GM23338 (cell line): ENCODE measurements at regions not wholly inside any gene's neighbourhood (a gene's known extent, or its start where the extent isn't known, plus 50 kb on each side); places are given as distances from the start of the nearest gene placed in this dataset.

Experiments
- ATAC-seq: fragments of 200-7000 bp; cut with Tn5 transposase; 3 replicates; pipeline ENCODE4 v1.9.1; 2020
- DNase-seq: peaks from one replicate; pipeline ENCODE4 v3.0.0-alpha.2; 2015; ENCODE audit warnings: low spot score
- H2AFZ ChIP-seq: fragments of 200-600 bp; sonication (generic); 2 replicates; pipeline ENCODE4 v1.8.0; 2016; ENCODE audit warnings: antibody characterized with exemption, mild to moderate bottlenecking, moderate library complexity
- H3F3A ChIP-seq: fragments of 200-600 bp; sonication (generic); replicated peaks from 2 replicates; pipeline ENCODE4 v1.8.0; 2017; ENCODE audit warnings: antibody characterized with exemption, mixed run types, low read depth
- H3K27ac ChIP-seq: fragments of 200-600 bp; sonication (generic); 2 replicates; pipeline ENCODE4 v1.6.1; 2016; ENCODE audit warnings: low read depth
- H3K27me3 ChIP-seq: fragments of 200-600 bp; sonication (generic); 2 replicates; pipeline ENCODE4 v1.8.0; 2016; ENCODE audit warnings: mild to moderate bottlenecking, mixed run types, moderate library complexity; ENCODE audit not compliant: insufficient read depth
- H3K36me3 ChIP-seq: fragments of 200-600 bp; sonication (generic); 2 replicates; pipeline ENCODE4 v1.8.0; 2016; ENCODE audit warnings: mild to moderate bottlenecking; ENCODE audit not compliant: insufficient read depth
- H3K4me1 ChIP-seq: fragments of 200-600 bp; sonication (generic); 2 replicates; pipeline ENCODE4 v1.8.0; 2016; ENCODE audit warnings: mild to moderate bottlenecking, moderate library complexity; ENCODE audit not compliant: insufficient read depth
- H3K4me2 ChIP-seq: fragments of 200-600 bp; sonication (generic); 2 replicates; pipeline ENCODE4 v1.7.1; 2017; ENCODE audit warnings: mixed run types
- H3K4me3 ChIP-seq: fragments of 200-600 bp; sonication (generic); 2 replicates; pipeline ENCODE4 v1.6.1; 2016; ENCODE audit warnings: mixed run types
- H3K79me2 ChIP-seq: fragments of 200-600 bp; sonication (generic); replicated peaks from 2 replicates; pipeline ENCODE4 v1.8.0; 2017; ENCODE audit warnings: mild to moderate bottlenecking; ENCODE audit not compliant: insufficient read depth
- H3K9me2 ChIP-seq: fragments of 200-600 bp; sonication (generic); 2 replicates; pipeline ENCODE4 v1.8.0; 2017; ENCODE audit not compliant: insufficient read depth
- H4K20me1 ChIP-seq: fragments of 200-600 bp; sonication (generic); replicated peaks from 2 replicates; pipeline ENCODE4 v1.8.0; 2017; ENCODE audit warnings: mild to moderate bottlenecking; ENCODE audit not compliant: insufficient read depth
- H3K27ac Mint-ChIP-seq: 2 replicates; pipeline ENCODE4 v1.8.0; 2020; ENCODE audit warnings: inconsistent platforms, mild to moderate bottlenecking, moderate library complexity, mixed read lengths
- H3K27me3 Mint-ChIP-seq: 3 replicates; pipeline ENCODE4 v1.8.0; 2022; ENCODE audit warnings: low read depth, mild to moderate bottlenecking, moderate library complexity, mixed read lengths, inconsistent platforms; ENCODE audit not compliant: insufficient read depth, poor library complexity
- H3K36me3 Mint-ChIP-seq: 3 replicates; pipeline ENCODE4 v1.8.0; 2021; ENCODE audit warnings: low read depth, mild to moderate bottlenecking, inconsistent platforms, moderate library complexity, mixed read lengths
- H3K4me1 Mint-ChIP-seq: 3 replicates; pipeline ENCODE4 v1.8.0; 2020; ENCODE audit warnings: mild to moderate bottlenecking, inconsistent platforms, mixed read lengths
- H3K4me3 Mint-ChIP-seq: 3 replicates; pipeline ENCODE4 v1.8.0; 2021; ENCODE audit warnings: moderate library complexity, mild to moderate bottlenecking, inconsistent platforms, mixed read lengths
- H3K9me3 Mint-ChIP-seq: 3 replicates; pipeline ENCODE4 v1.8.0; 2020; ENCODE audit warnings: moderate library complexity, mild to moderate bottlenecking, inconsistent platforms, mixed read lengths
- CREB1 ChIP-seq: fragments of 250-450 bp; sonication (Bioruptor Pico); IDR thresholded peaks from 2 replicates; pipeline ENCODE4 v1.5.0; 2020; ENCODE audit warnings: low read depth, mild to moderate bottlenecking, moderate library complexity
- EZH2 ChIP-seq: fragments of 200-600 bp; sonication (generic); IDR thresholded peaks from one replicate; pipeline ENCODE4 v1.8.0; 2017; ENCODE audit warnings: antibody characterized with exemption, mild to moderate bottlenecking, low read depth; ENCODE audit not compliant: unreplicated experiment
- EZH2phosphoT487 ChIP-seq: fragments of 200-600 bp; sonication (generic); IDR thresholded peaks from one replicate; pipeline ENCODE4 v1.8.1; 2018; ENCODE audit warnings: antibody characterized with exemption; ENCODE audit not compliant: unreplicated experiment
- JUNB ChIP-seq: IDR thresholded peaks from one replicate; pipeline ENCODE4 v1.6.1; 2016; ENCODE audit warnings: antibody characterized with exemption; ENCODE audit not compliant: unreplicated experiment
- NANOG ChIP-seq: IDR thresholded peaks from 2 replicates; pipeline ENCODE4 v1.6.1; 2016; ENCODE audit warnings: antibody characterized with exemption, borderline replicate concordance
- POLR2AphosphoS5 ChIP-seq: IDR thresholded peaks from 2 replicates; pipeline ENCODE4 v1.6.1; 2016; ENCODE audit warnings: antibody characterized with exemption, low read depth
- ZNF331 ChIP-seq: fragments of 250-450 bp; sonication (Bioruptor Pico); IDR thresholded peaks from 2 replicates; pipeline ENCODE4 v1.5.0; 2020; ENCODE audit warnings: low read depth, mild to moderate bottlenecking, moderate library complexity
- TF ChIP-seq, protein P1 (sequence below): fragments of 250-450 bp; sonication (Bioruptor Pico); IDR thresholded peaks from 2 replicates; pipeline ENCODE4 v1.5.0; 2020; ENCODE audit warnings: mild to moderate bottlenecking, moderate library complexity
- TF ChIP-seq, protein P2 (sequence below), 2 experiments: fragments of 200-600 bp in 1 of 2; sonication (generic) in 1 of 2; conservative IDR thresholded peaks; 2 replicates each; pipeline versions ENCODE4 v1.5.1 to v1.6.1; 2016 to 2017; ENCODE audit warnings: antibody characterized with exemption in 2 of 2, low read depth in 2 of 2, mild to moderate bottlenecking in 2 of 2, moderate library complexity in 1 of 2
- TF ChIP-seq, protein P3 (sequence below): IDR thresholded peaks from one replicate; pipeline ENCODE4 v1.6.1; 2018; ENCODE audit warnings: antibody characterized with exemption; ENCODE audit not compliant: unreplicated experiment

DNA sequence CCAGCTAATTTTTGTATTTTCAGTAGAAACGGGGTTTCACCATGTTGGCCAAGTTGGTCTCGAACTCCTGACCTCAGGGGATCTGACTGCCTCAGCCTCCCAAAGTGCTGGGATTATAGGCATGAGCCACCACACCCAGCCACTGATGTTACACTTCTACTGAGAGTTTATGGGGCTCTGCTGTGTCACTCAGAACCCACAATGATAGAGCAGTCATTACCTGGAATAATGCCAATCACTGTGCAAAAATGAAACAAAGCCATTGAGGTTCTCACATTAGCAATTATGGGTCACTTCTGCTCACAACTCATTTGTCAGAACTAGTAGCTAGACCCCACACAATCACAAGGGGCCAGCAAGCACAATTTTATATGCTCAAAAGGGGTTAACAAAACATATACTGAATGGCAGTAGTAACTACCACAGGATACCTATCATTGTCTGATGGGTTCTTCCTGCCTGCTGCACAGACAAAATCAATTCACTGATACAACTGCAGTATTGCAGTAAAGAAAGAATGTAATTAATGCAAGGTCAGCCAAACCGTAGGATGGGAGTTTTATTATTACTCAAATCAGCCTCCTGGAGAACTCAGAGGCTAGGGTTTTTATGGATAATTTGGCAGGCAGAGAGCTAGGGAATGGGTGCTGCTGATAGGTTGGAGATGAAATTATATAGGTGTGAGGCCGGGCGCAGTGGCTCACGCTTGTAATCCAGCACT is 72.1 kb upstream of the TRIM24 start:
- H3K9me3 Mint-ChIP-seq: peaks cover 16% of the 10 kb centered on the region
- Histone ChIP-seq H3K79me2 (no peaks in the 10 kb centered on the region), H4K20me1 (no peaks in the 10 kb centered on the region), H3K36me3 (no peaks in the 10 kb centered on the region), H3K27me3 (no peaks in the 10 kb centered on the region), H2AFZ (no peak overlapping the region), H3K4me3 (no peak overlapping the region), H3F3A (no peaks in the 10 kb centered on the region), H3K9me2 (no peaks in the 10 kb centered on the region), H3K4me1 (no peaks in the 10 kb centered on the region), H3K4me2 (no peak overlapping the region), H3K27ac (no peak overlapping the region)
- ATAC-seq (no peak), DNase-seq (no peak)
- no peak for TF ChIP-seq ZNF331 (CRISPR knock-in tag)
- no peak for TF ChIP-seq POLR2AphosphoS5
- TF ChIP-seq, protein P1, sequence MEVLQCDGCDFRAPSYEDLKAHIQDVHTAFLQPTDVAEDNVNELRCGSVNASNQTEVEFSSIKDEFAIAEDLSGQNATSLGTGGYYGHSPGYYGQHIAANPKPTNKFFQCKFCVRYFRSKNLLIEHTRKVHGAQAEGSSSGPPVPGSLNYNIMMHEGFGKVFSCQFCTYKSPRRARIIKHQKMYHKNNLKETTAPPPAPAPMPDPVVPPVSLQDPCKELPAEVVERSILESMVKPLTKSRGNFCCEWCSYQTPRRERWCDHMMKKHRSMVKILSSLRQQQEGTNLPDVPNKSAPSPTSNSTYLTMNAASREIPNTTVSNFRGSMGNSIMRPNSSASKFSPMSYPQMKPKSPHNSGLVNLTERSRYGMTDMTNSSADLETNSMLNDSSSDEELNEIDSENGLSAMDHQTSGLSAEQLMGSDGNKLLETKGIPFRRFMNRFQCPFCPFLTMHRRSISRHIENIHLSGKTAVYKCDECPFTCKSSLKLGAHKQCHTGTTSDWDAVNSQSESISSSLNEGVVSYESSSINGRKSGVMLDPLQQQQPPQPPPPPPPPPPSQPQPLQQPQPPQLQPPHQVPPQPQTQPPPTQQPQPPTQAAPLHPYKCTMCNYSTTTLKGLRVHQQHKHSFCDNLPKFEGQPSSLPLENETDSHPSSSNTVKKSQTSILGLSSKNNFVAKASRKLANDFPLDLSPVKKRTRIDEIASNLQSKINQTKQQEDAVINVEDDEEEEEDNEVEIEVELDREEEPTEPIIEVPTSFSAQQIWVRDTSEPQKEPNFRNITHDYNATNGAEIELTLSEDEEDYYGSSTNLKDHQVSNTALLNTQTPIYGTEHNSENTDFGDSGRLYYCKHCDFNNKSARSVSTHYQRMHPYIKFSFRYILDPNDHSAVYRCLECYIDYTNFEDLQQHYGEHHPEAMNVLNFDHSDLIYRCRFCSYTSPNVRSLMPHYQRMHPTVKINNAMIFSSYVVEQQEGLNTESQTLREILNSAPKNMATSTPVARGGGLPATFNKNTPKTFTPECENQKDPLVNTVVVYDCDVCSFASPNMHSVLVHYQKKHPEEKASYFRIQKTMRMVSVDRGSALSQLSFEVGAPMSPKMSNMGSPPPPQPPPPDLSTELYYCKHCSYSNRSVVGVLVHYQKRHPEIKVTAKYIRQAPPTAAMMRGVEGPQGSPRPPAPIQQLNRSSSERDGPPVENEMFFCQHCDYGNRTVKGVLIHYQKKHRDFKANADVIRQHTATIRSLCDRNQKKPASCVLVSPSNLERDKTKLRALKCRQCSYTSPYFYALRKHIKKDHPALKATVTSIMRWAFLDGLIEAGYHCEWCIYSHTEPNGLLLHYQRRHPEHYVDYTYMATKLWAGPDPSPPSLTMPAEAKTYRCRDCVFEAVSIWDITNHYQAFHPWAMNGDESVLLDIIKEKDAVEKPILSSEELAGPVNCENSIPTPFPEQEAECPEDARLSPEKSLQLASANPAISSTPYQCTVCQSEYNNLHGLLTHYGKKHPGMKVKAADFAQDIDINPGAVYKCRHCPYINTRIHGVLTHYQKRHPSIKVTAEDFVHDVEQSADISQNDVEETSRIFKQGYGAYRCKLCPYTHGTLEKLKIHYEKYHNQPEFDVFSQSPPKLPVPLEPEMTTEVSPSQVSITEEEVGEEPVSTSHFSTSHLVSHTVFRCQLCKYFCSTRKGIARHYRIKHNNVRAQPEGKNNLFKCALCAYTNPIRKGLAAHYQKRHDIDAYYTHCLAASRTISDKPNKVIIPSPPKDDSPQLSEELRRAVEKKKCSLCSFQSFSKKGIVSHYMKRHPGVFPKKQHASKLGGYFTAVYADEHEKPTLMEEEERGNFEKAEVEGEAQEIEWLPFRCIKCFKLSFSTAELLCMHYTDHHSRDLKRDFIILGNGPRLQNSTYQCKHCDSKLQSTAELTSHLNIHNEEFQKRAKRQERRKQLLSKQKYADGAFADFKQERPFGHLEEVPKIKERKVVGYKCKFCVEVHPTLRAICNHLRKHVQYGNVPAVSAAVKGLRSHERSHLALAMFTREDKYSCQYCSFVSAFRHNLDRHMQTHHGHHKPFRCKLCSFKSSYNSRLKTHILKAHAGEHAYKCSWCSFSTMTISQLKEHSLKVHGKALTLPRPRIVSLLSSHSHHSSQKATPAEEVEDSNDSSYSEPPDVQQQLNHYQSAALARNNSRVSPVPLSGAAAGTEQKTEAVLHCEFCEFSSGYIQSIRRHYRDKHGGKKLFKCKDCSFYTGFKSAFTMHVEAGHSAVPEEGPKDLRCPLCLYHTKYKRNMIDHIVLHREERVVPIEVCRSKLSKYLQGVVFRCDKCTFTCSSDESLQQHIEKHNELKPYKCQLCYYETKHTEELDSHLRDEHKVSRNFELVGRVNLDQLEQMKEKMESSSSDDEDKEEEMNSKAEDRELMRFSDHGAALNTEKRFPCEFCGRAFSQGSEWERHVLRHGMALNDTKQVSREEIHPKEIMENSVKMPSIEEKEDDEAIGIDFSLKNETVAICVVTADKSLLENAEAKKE (CRISPR knock-in tag): no peak
- TF ChIP-seq, protein P2, sequence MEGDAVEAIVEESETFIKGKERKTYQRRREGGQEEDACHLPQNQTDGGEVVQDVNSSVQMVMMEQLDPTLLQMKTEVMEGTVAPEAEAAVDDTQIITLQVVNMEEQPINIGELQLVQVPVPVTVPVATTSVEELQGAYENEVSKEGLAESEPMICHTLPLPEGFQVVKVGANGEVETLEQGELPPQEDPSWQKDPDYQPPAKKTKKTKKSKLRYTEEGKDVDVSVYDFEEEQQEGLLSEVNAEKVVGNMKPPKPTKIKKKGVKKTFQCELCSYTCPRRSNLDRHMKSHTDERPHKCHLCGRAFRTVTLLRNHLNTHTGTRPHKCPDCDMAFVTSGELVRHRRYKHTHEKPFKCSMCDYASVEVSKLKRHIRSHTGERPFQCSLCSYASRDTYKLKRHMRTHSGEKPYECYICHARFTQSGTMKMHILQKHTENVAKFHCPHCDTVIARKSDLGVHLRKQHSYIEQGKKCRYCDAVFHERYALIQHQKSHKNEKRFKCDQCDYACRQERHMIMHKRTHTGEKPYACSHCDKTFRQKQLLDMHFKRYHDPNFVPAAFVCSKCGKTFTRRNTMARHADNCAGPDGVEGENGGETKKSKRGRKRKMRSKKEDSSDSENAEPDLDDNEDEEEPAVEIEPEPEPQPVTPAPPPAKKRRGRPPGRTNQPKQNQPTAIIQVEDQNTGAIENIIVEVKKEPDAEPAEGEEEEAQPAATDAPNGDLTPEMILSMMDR (conservative IDR thresholded peaks at IDR 0.05; ENCODE audit: low read depth in 2 of 2): no peak
- TF ChIP-seq EZH2: no peak
- TF ChIP-seq NANOG: no peak
- TF ChIP-seq JUNB: no peak
- TF ChIP-seq CREB1 (CRISPR knock-in tag): no peak
- no peak for TF ChIP-seq EZH2phosphoT487
- TF ChIP-seq, protein P3, sequence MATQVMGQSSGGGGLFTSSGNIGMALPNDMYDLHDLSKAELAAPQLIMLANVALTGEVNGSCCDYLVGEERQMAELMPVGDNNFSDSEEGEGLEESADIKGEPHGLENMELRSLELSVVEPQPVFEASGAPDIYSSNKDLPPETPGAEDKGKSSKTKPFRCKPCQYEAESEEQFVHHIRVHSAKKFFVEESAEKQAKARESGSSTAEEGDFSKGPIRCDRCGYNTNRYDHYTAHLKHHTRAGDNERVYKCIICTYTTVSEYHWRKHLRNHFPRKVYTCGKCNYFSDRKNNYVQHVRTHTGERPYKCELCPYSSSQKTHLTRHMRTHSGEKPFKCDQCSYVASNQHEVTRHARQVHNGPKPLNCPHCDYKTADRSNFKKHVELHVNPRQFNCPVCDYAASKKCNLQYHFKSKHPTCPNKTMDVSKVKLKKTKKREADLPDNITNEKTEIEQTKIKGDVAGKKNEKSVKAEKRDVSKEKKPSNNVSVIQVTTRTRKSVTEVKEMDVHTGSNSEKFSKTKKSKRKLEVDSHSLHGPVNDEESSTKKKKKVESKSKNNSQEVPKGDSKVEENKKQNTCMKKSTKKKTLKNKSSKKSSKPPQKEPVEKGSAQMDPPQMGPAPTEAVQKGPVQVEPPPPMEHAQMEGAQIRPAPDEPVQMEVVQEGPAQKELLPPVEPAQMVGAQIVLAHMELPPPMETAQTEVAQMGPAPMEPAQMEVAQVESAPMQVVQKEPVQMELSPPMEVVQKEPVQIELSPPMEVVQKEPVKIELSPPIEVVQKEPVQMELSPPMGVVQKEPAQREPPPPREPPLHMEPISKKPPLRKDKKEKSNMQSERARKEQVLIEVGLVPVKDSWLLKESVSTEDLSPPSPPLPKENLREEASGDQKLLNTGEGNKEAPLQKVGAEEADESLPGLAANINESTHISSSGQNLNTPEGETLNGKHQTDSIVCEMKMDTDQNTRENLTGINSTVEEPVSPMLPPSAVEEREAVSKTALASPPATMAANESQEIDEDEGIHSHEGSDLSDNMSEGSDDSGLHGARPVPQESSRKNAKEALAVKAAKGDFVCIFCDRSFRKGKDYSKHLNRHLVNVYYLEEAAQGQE: no peak
- no peak overlapping the region for H3K27ac Mint-ChIP-seq
- H3K4me3 Mint-ChIP-seq: no peak overlapping the region
- H3K27me3 Mint-ChIP-seq: no peaks in the 10 kb centered on the region
- H3K36me3 Mint-ChIP-seq: peaks cover 14% of the 10 kb centered on the region; the same call in 2 of the 3 replicates
- no peaks in the 10 kb centered on the region for H3K4me1 Mint-ChIP-seq
